Fibroblast of lung (primary cell): ENCODE measurements at regions not wholly inside any gene's neighbourhood (a gene's known extent, or its start where the extent isn't known, plus 50 kb on each side); places are given as distances from the start of the nearest gene placed in this dataset.

ENCODE experiments used
- DNase-seq, 2 donors: peaks; one replicate each; pipeline versions ENCODE4 v3.0.0 to v3.0.0-alpha.2; 2010; ENCODE audit warnings: low read depth in 2 of 2
- H2AFZ ChIP-seq: 2 replicates; pipeline ENCODE4 v1.5.1; 2012; ENCODE audit warnings: low read length, control low read depth, inconsistent platforms
- H3K27ac ChIP-seq: 2 replicates; pipeline ENCODE4 v1.5.1; 2011; ENCODE audit warnings: low read length, control low read depth; ENCODE audit not compliant: insufficient read depth
- H3K27me3 ChIP-seq: 2 replicates; pipeline ENCODE4 v1.5.1; 2011; ENCODE audit warnings: mild to moderate bottlenecking, low read length; ENCODE audit not compliant: control insufficient read depth, insufficient read depth
- H3K36me3 ChIP-seq: 2 replicates; pipeline ENCODE4 v1.5.1; 2011; ENCODE audit warnings: low read length; ENCODE audit not compliant: control insufficient read depth, insufficient read depth
- H3K4me1 ChIP-seq: 2 replicates; pipeline ENCODE4 v1.5.1; 2011; ENCODE audit warnings: low read length; ENCODE audit not compliant: control insufficient read depth, insufficient read depth; ENCODE audit errors: extremely low read depth
- H3K4me2 ChIP-seq: 2 replicates; pipeline ENCODE4 v1.5.1; 2011; ENCODE audit warnings: low read length, control low read depth; ENCODE audit not compliant: insufficient read depth; ENCODE audit errors: extremely low read depth
- H3K4me3 ChIP-seq, 4 experiments: fragments of 200-600 bp in 1 of 4; sonication (generic) in 1 of 4; replicated peaks in 1 of 4; 2 replicates each; pipeline ENCODE4 v1.5.1; 2011 to 2016; ENCODE audit warnings: low read length in 4 of 4, low read depth in 3 of 4, mild to moderate bottlenecking in 3 of 4, control low read depth in 2 of 4, inconsistent platforms in 1 of 4, mixed read lengths in 1 of 4; ENCODE audit not compliant: insufficient read depth in 1 of 4; ENCODE audit errors: control extremely low read depth in 1 of 4
- H3K79me2 ChIP-seq: 2 replicates; pipeline ENCODE4 v1.5.1; 2012; ENCODE audit warnings: mild to moderate bottlenecking, low read length, inconsistent platforms; ENCODE audit not compliant: control insufficient read depth, insufficient read depth
- H3K9ac ChIP-seq: 2 replicates; pipeline ENCODE4 v1.5.1; 2011; ENCODE audit warnings: mild to moderate bottlenecking, low read length, control low read depth; ENCODE audit not compliant: insufficient read depth
- H3K9me3 ChIP-seq: 2 replicates; pipeline ENCODE4 v1.5.1; 2012; ENCODE audit warnings: low read depth, low read length; ENCODE audit not compliant: control insufficient read depth, insufficient read depth
- H4K20me1 ChIP-seq: 2 replicates; pipeline ENCODE4 v1.5.1; 2011; ENCODE audit warnings: low read length; ENCODE audit not compliant: control insufficient read depth, insufficient read depth; ENCODE audit errors: extremely low read depth
- CTCF ChIP-seq, 2 donors: IDR thresholded peaks in 1 of 2; conservative IDR thresholded peaks in 1 of 2; 1 replicate in 1 of 2; 2 replicates in 1 of 2; pipeline ENCODE4 v1.5.1; 2011 to 2012; ENCODE audit warnings: low read length in 2 of 2, control low read depth in 1 of 2, inconsistent platforms in 1 of 2, low read depth in 1 of 2, mild to moderate bottlenecking in 1 of 2
- EZH2 ChIP-seq: IDR thresholded peaks from 2 replicates; pipeline ENCODE4 v1.5.1; 2012; ENCODE audit warnings: low read length, control low read depth, mild to moderate bottlenecking; ENCODE audit errors: missing control alignments

- TF ChIP-seq EZH2 (no peak), CTCF (conservative IDR thresholded peaks at IDR 0.05 in 1 of 2, IDR thresholded peaks at IDR 0.05 in 1 of 2; ENCODE audit: low read depth in 1 of 2, low read length in 2 of 2) (no peak)
- H3K4me1 ChIP-seq, result no peaks in the 10 kb centered on the region
- no peak overlapping the region for H3K27ac ChIP-seq
- peak in 1 of 2 donors; percentile 58 for DNase-seq
- H3K79me2 ChIP-seq, result no peaks in the 10 kb centered on the region
- H3K36me3 ChIP-seq, result no peaks in the 10 kb centered on the region
- no peak overlapping the region for H3K9ac ChIP-seq
- no peaks in the 10 kb centered on the region for H4K20me1 ChIP-seq
- no peaks in the 10 kb centered on the region for H3K27me3 ChIP-seq
- H3K9me3 ChIP-seq, result no peaks in the 10 kb centered on the region
- no peak overlapping the region for H2AFZ ChIP-seq
- H3K4me2 ChIP-seq, result no peak overlapping the region
- H3K4me3 ChIP-seq, result no peak overlapping the region
Observed at GRCh38 chr17:13765701-13766100, 164.0 kb upstream of the HS3ST3A1 start.

- Histone ChIP-seq H3K4me1 (no peaks in the 10 kb centered on the region), H3K4me3 (no peak overlapping the region), H3K27me3 (no peaks in the 10 kb centered on the region), H3K9ac (no peak overlapping the region), H3K79me2 (no peaks in the 10 kb centered on the region), H3K4me2 (no peak overlapping the region), H2AFZ (no peak overlapping the region), H3K9me3 (no peaks in the 10 kb centered on the region), H3K36me3 (no peaks in the 10 kb centered on the region), H4K20me1 (no peaks in the 10 kb centered on the region), H3K27ac (no peak overlapping the region)
- TF ChIP-seq CTCF (conservative IDR thresholded peaks at IDR 0.05 in 1 of 2, IDR thresholded peaks at IDR 0.05 in 1 of 2; ENCODE audit: low read depth in 1 of 2, low read length in 2 of 2), result no peak
- TF ChIP-seq EZH2, result no peak
- DNase-seq, result no peak
Observed at GRCh38 chr17:13770702-13771101, 169.0 kb upstream of the HS3ST3A1 start.

- Histone ChIP-seq H4K20me1 (no peaks in the 10 kb centered on the region), H3K9me3 (no peaks in the 10 kb centered on the region)
Observed at GRCh38 chr17:13775450-13775849, 173.7 kb upstream of the HS3ST3A1 start.

More at GRCh38 chr17:13775450-13775849, 173.7 kb upstream of the HS3ST3A1 start:
- Histone ChIP-seq H3K4me2 (no peak overlapping the region), H3K27me3 (no peaks in the 10 kb centered on the region), H3K27ac (no peak overlapping the region), H2AFZ (no peak overlapping the region), H3K36me3 (no peaks in the 10 kb centered on the region), H3K9ac (no peak overlapping the region), H3K79me2 (no peaks in the 10 kb centered on the region), H3K4me1 (no peaks in the 10 kb centered on the region), H3K4me3 (no peak overlapping the region)
- no peak for DNase-seq
- TF ChIP-seq EZH2, result no peak
